ENCODE measurements at regions not wholly inside any gene's neighbourhood (a gene's known extent, or its start where the extent isn't known, plus 50 kb on each side); places are given as distances from the start of the nearest gene placed in this dataset.
"Not testable (repeated sequence)": the region's sequence is repeated elsewhere in the genome, so short reads cannot be mapped to it uniquely, and the experiment has no call there.

GRCh38 chr16:60811051-60811608, 1225.1 kb downstream of the CDH8 start:
- no peak for DNase-seq
- H3K36me3 ChIP-seq, result no peaks in the 10 kb centered on the region
- no peak overlapping the region for H3K27ac ChIP-seq
- H3K9me3 ChIP-seq (ENCODE audit: severe bottlenecking), result no peaks in the 10 kb centered on the region
- peaks cover 6% of the 10 kb centered on the region for H3K27me3 ChIP-seq (ENCODE audit: insufficient read depth, low read depth, severe bottlenecking)
- no peak for TF ChIP-seq CTCF (IDR thresholded peaks at IDR 0.05; ENCODE audit: low read depth, low read length)
- H3K4me3 ChIP-seq (ENCODE audit: low read depth, low read length), result no peak overlapping the region

- peaks cover 2% of the 10 kb centered on the region for H3K27me3 ChIP-seq (ENCODE audit: insufficient read depth, low read depth, severe bottlenecking)
- H3K4me3 ChIP-seq (ENCODE audit: low read depth, low read length), result no peak overlapping the region
- H3K9me3 ChIP-seq (ENCODE audit: severe bottlenecking), result no peaks in the 10 kb centered on the region
- DNase-seq, result no peak
- H3K27ac ChIP-seq, result no peak overlapping the region
- no peak for TF ChIP-seq CTCF (IDR thresholded peaks at IDR 0.05; ENCODE audit: low read depth, low read length)
- H3K36me3 ChIP-seq, result no peaks in the 10 kb centered on the region
Measured at GRCh38 chr16:60810250-60810649, 1226.0 kb downstream of the CDH8 start.

GRCh38 chr16:60792437-60792836, 1243.8 kb downstream of the CDH8 start:
- Histone ChIP-seq H3K36me3 (no peaks in the 10 kb centered on the region), H3K27ac (no peak overlapping the region), H3K9me3 (ENCODE audit: severe bottlenecking) (no peaks in the 10 kb centered on the region), H3K27me3 (ENCODE audit: insufficient read depth, low read depth, severe bottlenecking) (no peaks in the 10 kb centered on the region), H3K4me3 (ENCODE audit: low read depth, low read length) (no peak overlapping the region)
- no peak for TF ChIP-seq CTCF (IDR thresholded peaks at IDR 0.05; ENCODE audit: low read depth, low read length)
- no peak for DNase-seq

GRCh38 chr16:60788631-60789030, 1247.6 kb downstream of the CDH8 start:
- TF ChIP-seq CTCF (IDR thresholded peaks at IDR 0.05; ENCODE audit: low read depth, low read length), result no peak
- no peak overlapping the region for H3K27ac ChIP-seq
- H3K36me3 ChIP-seq, result no peaks in the 10 kb centered on the region
- H3K9me3 ChIP-seq (ENCODE audit: severe bottlenecking), result no peaks in the 10 kb centered on the region
- DNase-seq, result no peak
- H3K27me3 ChIP-seq (ENCODE audit: insufficient read depth, low read depth, severe bottlenecking), result peaks cover 2% of the 10 kb centered on the region
- no peak overlapping the region for H3K4me3 ChIP-seq (ENCODE audit: low read depth, low read length)

- DNase-seq, result no peak
- no peak overlapping the region for H3K27ac ChIP-seq
- no peaks in the 10 kb centered on the region for H3K9me3 ChIP-seq (ENCODE audit: severe bottlenecking)
- no peaks in the 10 kb centered on the region for H3K36me3 ChIP-seq
- H3K4me3 ChIP-seq (ENCODE audit: low read depth, low read length), result no peak overlapping the region
- peaks cover 9% of the 10 kb centered on the region for H3K27me3 ChIP-seq (ENCODE audit: insufficient read depth, low read depth, severe bottlenecking)
- no peak for TF ChIP-seq CTCF (IDR thresholded peaks at IDR 0.05; ENCODE audit: low read depth, low read length)
Measured at GRCh38 chr16:60776281-60776680, 1260.0 kb downstream of the CDH8 start.

- DNase-seq, result no peak
Measured at GRCh38 chr16:60771138-60771537, 1265.1 kb downstream of the CDH8 start.

GRCh38 chr16:60770384-60770783, 1265.9 kb downstream of the CDH8 start:
- not testable (repeated sequence) for DNase-seq; H3K27me3 ChIP-seq (ENCODE audit: insufficient read depth, low read depth, severe bottlenecking); H3K4me3 ChIP-seq (ENCODE audit: low read depth, low read length); H3K9me3 ChIP-seq (ENCODE audit: severe bottlenecking); H3K36me3 ChIP-seq; H3K27ac ChIP-seq

More at GRCh38 chr16:60771138-60771537, 1265.1 kb downstream of the CDH8 start:
- Histone ChIP-seq H3K27ac (no peak overlapping the region), H3K27me3 (ENCODE audit: insufficient read depth, low read depth, severe bottlenecking) (peaks cover 9% of the 10 kb centered on the region), H3K9me3 (ENCODE audit: severe bottlenecking) (no peaks in the 10 kb centered on the region), H3K4me3 (ENCODE audit: low read depth, low read length) (no peak overlapping the region), H3K36me3 (no peaks in the 10 kb centered on the region)
- TF ChIP-seq CTCF (IDR thresholded peaks at IDR 0.05; ENCODE audit: low read depth, low read length), result no peak

Data from WERI-Rb-1 (cell line).